Hepatocyte (in vitro differentiated cells): ENCODE measurements at regions not wholly inside any gene's neighbourhood (a gene's known extent, or its start where the extent isn't known, plus 50 kb on each side); places are given as distances from the start of the nearest gene placed in this dataset.

Experiments
- DNase-seq: peaks from one replicate; pipeline ENCODE4 v3.0.0-alpha.2; 2016; ENCODE audit warnings: low spot score
- H2AFZ ChIP-seq: fragments of 200-600 bp; sonication (generic); 2 replicates; pipeline ENCODE4 v1.6.0; 2016; ENCODE audit warnings: antibody characterized with exemption, mild to moderate bottlenecking
- H3K27ac ChIP-seq: fragments of 200-600 bp; sonication (generic); 2 replicates; pipeline ENCODE4 v1.5.1; 2016; ENCODE audit warnings: mild to moderate bottlenecking
- H3K27me3 ChIP-seq: fragments of 200-600 bp; sonication (generic); 2 replicates; pipeline ENCODE4 v1.6.1; 2016
- H3K36me3 ChIP-seq: fragments of 200-600 bp; sonication (generic); replicated peaks from 2 replicates; pipeline ENCODE4 v1.5.1; 2016; ENCODE audit warnings: low read depth; ENCODE audit not compliant: insufficient read depth
- H3K4me1 ChIP-seq: fragments of 200-600 bp; sonication (generic); 2 replicates; pipeline ENCODE4 v1.5.1; 2016; ENCODE audit warnings: mild to moderate bottlenecking, moderate library complexity; ENCODE audit not compliant: insufficient read depth
- H3K4me2 ChIP-seq: fragments of 200-600 bp; sonication (generic); 2 replicates; pipeline ENCODE4 v1.6.0; 2016
- H3K4me3 ChIP-seq: fragments of 200-600 bp; sonication (generic); 2 replicates; pipeline ENCODE4 v1.5.1; 2016; ENCODE audit warnings: mild to moderate bottlenecking
- H3K79me2 ChIP-seq: fragments of 200-600 bp; sonication (generic); 2 replicates; pipeline ENCODE4 v1.6.0; 2017; ENCODE audit warnings: mild to moderate bottlenecking
- H3K9me2 ChIP-seq: fragments of 200-600 bp; sonication (generic); replicated peaks from 2 replicates; pipeline ENCODE4 v1.6.0; 2017; ENCODE audit warnings: mild to moderate bottlenecking; ENCODE audit not compliant: insufficient read depth
- H3K9me3 ChIP-seq: fragments of 200-600 bp; sonication (generic); 2 replicates; pipeline ENCODE4 v1.5.1; 2016; ENCODE audit warnings: low read depth, mild to moderate bottlenecking
- H4K20me1 ChIP-seq: fragments of 200-600 bp; sonication (generic); 2 replicates; pipeline ENCODE4 v1.6.0; 2016; ENCODE audit warnings: mild to moderate bottlenecking; ENCODE audit not compliant: insufficient read depth, poor library complexity, severe bottlenecking
- CTCF ChIP-seq: fragments of 200-600 bp; sonication (generic); IDR thresholded peaks from 2 replicates; pipeline ENCODE4 v1.5.1; 2016; ENCODE audit warnings: antibody characterized with exemption, mild to moderate bottlenecking; ENCODE audit not compliant: poor library complexity
- EZH2 ChIP-seq: fragments of 200-600 bp; sonication (generic); IDR thresholded peaks from 2 replicates; pipeline ENCODE4 v1.6.1; 2016; ENCODE audit warnings: antibody characterized with exemption, mild to moderate bottlenecking, borderline replicate concordance
- EZH2phosphoT487 ChIP-seq: fragments of 200-600 bp; sonication (generic); IDR thresholded peaks from one replicate; pipeline ENCODE4 v1.6.1; 2018; ENCODE audit warnings: antibody characterized with exemption, mild to moderate bottlenecking, low read depth, moderate library complexity; ENCODE audit not compliant: unreplicated experiment, severe bottlenecking
- WGBS: methylation state at CpG from one replicate; pipeline ENCODE4 v1.1.6; 2016; ENCODE audit warnings: low lambda C conversion rate; ENCODE audit errors: missing lambda C conversion rate; 5-methylcytosine and 5-hydroxymethylcytosine counted together

- H4K20me1 ChIP-seq: no peaks in the 10 kb centered on the region
- H3K9me2 ChIP-seq: no peaks in the 10 kb centered on the region
- WGBS: 32% methylated on average over 3 of the region's 3 CpGs
- no peak overlapping the region for H3K4me3 ChIP-seq
- H2AFZ ChIP-seq: no peak overlapping the region
- no peaks in the 10 kb centered on the region for H3K36me3 ChIP-seq
- H3K9me3 ChIP-seq: no peaks in the 10 kb centered on the region
- TF ChIP-seq CTCF (no peak), EZH2 (no peak), EZH2phosphoT487 (no peak)
- H3K4me1 ChIP-seq: no peaks in the 10 kb centered on the region
- DNase-seq: peak; percentile 81
- no peaks in the 10 kb centered on the region for H3K79me2 ChIP-seq
- H3K4me2 ChIP-seq: no peak overlapping the region
- H3K27me3 ChIP-seq: no peaks in the 10 kb centered on the region
- no peak overlapping the region for H3K27ac ChIP-seq
These were observed 433.4 kb upstream of the CAMK1G start for GRCh38 chr1:209150114-209150513.

GRCh38 chr1:209153411-209153810, 430.1 kb upstream of the CAMK1G start:
- no peak overlapping the region for H2AFZ ChIP-seq
- H3K79me2 ChIP-seq: no peaks in the 10 kb centered on the region
- no peaks in the 10 kb centered on the region for H3K36me3 ChIP-seq
- no peak for TF ChIP-seq CTCF
- TF ChIP-seq EZH2: no peak
- no peak for TF ChIP-seq EZH2phosphoT487
- WGBS: 42% methylated on average over 1 of the region's 1 CpG
- no peak overlapping the region for H3K27ac ChIP-seq
- H3K4me2 ChIP-seq: no peak overlapping the region
- H3K27me3 ChIP-seq: no peaks in the 10 kb centered on the region
- no peak for DNase-seq
- H3K9me3 ChIP-seq: no peaks in the 10 kb centered on the region
- H3K9me2 ChIP-seq: no peaks in the 10 kb centered on the region
- H4K20me1 ChIP-seq: no peaks in the 10 kb centered on the region
- H3K4me3 ChIP-seq: no peak overlapping the region
- H3K4me1 ChIP-seq: no peaks in the 10 kb centered on the region

GRCh38 chr1:209154912-209155311, 428.6 kb upstream of the CAMK1G start:
- Histone ChIP-seq H3K27ac (no peak overlapping the region), H3K79me2 (no peaks in the 10 kb centered on the region), H3K4me2 (no peak overlapping the region), H2AFZ (no peak overlapping the region), H3K36me3 (no peaks in the 10 kb centered on the region), H4K20me1 (no peaks in the 10 kb centered on the region), H3K4me3 (no peak overlapping the region), H3K4me1 (peaks cover under 1% of the 10 kb centered on the region), H3K27me3 (no peaks in the 10 kb centered on the region), H3K9me3 (no peaks in the 10 kb centered on the region), H3K9me2 (no peaks in the 10 kb centered on the region)
- no peak for DNase-seq
- TF ChIP-seq CTCF (no peak), EZH2 (no peak), EZH2phosphoT487 (no peak)
- 21% methylated on average over 1 of the region's 1 CpG for WGBS

- TF ChIP-seq EZH2phosphoT487 (no peak), EZH2 (no peak), CTCF (no peak)
- H4K20me1 ChIP-seq: no peaks in the 10 kb centered on the region
- no peak overlapping the region for H3K27ac ChIP-seq
- H3K36me3 ChIP-seq: no peaks in the 10 kb centered on the region
- peak; percentile 6 for DNase-seq
- no peaks in the 10 kb centered on the region for H3K79me2 ChIP-seq
- 44% methylated on average over 3 of the region's 3 CpGs for WGBS
- no peak overlapping the region for H3K4me3 ChIP-seq
- peaks cover 7% of the 10 kb centered on the region for H3K4me1 ChIP-seq
- no peaks in the 10 kb centered on the region for H3K9me2 ChIP-seq
- no peaks in the 10 kb centered on the region for H3K27me3 ChIP-seq
- H3K4me2 ChIP-seq: peak overlapping the region; percentile 26
- H3K9me3 ChIP-seq: no peaks in the 10 kb centered on the region
- H2AFZ ChIP-seq: no peak overlapping the region
These were observed 428.0 kb upstream of the CAMK1G start for GRCh38 chr1:209155546-209155945.
